GM23248 (cell line): ENCODE measurements at regions not wholly inside any gene's neighbourhood (a gene's known extent, or its start where the extent isn't known, plus 50 kb on each side); places are given as distances from the start of the nearest gene placed in this dataset.

Source experiments
- EZH2 ChIP-seq: fragments of 200-600 bp; sonication (generic); IDR thresholded peaks from 2 replicates; pipeline ENCODE4 v1.6.1; 2018; ENCODE audit warnings: antibody characterized with exemption, mild to moderate bottlenecking; ENCODE audit not compliant: insufficient read depth, poor library complexity, severe bottlenecking
- EZH2phosphoT487 ChIP-seq: fragments of 200-600 bp; sonication (generic); IDR thresholded peaks from 2 replicates; pipeline ENCODE4 v1.6.1; 2018; ENCODE audit warnings: antibody characterized with exemption, moderate library complexity, mild to moderate bottlenecking, low read depth; ENCODE audit not compliant: insufficient read depth

DNA sequence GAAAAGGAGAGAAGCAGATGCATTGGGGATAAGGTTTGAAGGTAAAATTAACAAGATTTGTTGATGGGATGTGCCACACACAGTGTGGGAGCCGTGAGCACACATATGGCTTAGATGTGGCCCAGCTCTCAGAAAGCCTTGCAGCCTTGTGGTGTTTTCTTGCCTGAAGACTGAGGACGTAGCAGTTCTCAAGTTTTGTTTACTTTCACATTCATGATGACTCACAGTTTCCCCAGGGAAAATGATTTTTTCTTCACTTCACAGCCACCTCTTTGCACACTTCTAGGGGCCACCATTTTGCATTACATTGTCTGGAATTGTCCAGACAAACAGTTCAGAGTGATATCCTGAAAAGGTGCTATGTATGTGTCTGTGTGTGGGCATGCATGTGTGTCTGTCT, 126.2 kb downstream of the BASP1 start:
- no peak for TF ChIP-seq EZH2
- no peak for TF ChIP-seq EZH2phosphoT487
